Keratinocyte (primary cell): ENCODE measurements at regions not wholly inside any gene's neighbourhood (a gene's known extent, or its start where the extent isn't known, plus 50 kb on each side); places are given as distances from the start of the nearest gene placed in this dataset.

Experiments
- EZH2 ChIP-seq: IDR thresholded peaks from one replicate; pipeline ENCODE4 v1.6.1; 2012; ENCODE audit warnings: inconsistent platforms, mild to moderate bottlenecking, low read length, moderate library complexity
- TF ChIP-seq, protein P1 (sequence below), 3 experiments: IDR thresholded peaks in 1 of 3; conservative IDR thresholded peaks in 1 of 3; optimal IDR thresholded peaks in 1 of 3; 2 replicates in 2 of 3; 3 replicates in 1 of 3; pipeline versions ENCODE3 to v1.5.1; 2011; ENCODE audit warnings: low read length in 3 of 3, mild to moderate bottlenecking in 3 of 3, moderate library complexity in 2 of 3, control low read depth in 1 of 3, inconsistent platforms in 1 of 3; ENCODE audit not compliant: insufficient read depth in 2 of 3; ENCODE audit errors: extremely low read depth in 1 of 3

DNA sequence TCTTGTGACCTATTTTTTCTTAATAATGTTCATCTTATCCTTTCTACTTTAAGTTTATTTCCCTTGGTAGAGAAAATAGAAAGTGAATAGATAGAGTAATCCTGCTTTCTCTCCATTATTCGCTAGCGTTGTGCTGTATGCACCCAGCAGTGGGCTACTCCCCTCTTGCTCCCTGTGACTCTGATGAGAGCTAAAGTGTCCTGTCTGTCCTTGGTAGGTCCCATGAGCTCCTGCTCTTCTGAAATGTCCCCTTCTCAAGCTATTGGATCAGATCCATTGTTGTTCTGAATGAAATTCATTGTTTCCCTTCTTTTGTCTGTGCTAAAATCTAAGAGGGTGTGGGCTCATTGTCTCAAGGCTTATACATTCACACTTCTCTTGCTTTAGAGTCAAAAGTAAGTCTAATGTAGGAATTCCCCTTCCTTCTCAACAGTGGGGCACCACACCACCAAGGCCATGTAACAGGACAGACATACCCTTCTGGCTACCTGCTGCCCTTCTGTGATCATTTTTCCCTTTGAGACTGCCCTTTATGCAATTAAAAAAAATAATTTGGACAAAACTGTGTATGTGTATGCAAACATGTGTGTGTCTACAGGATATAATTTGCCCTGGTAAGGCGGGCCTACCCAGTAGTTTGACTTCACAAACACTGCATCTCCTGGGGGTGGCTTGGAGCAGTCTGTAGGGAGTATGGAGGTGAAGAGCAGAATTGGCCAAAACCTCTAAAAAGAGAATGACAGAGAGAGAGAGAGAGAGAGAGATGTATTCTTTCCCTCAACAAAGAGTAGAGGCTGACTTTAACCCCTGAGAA, 167.0 kb upstream of the MYLIP start:
- TF ChIP-seq, protein P1, sequence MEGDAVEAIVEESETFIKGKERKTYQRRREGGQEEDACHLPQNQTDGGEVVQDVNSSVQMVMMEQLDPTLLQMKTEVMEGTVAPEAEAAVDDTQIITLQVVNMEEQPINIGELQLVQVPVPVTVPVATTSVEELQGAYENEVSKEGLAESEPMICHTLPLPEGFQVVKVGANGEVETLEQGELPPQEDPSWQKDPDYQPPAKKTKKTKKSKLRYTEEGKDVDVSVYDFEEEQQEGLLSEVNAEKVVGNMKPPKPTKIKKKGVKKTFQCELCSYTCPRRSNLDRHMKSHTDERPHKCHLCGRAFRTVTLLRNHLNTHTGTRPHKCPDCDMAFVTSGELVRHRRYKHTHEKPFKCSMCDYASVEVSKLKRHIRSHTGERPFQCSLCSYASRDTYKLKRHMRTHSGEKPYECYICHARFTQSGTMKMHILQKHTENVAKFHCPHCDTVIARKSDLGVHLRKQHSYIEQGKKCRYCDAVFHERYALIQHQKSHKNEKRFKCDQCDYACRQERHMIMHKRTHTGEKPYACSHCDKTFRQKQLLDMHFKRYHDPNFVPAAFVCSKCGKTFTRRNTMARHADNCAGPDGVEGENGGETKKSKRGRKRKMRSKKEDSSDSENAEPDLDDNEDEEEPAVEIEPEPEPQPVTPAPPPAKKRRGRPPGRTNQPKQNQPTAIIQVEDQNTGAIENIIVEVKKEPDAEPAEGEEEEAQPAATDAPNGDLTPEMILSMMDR (optimal IDR thresholded peaks at IDR 0.05 in 1 of 3, IDR thresholded peaks at IDR 0.05 in 1 of 3, conservative IDR thresholded peaks at IDR 0.05 in 1 of 3; ENCODE audit: extremely low read depth in 1 of 3, insufficient read depth in 2 of 3, low read length in 3 of 3), result no peak
- no peak for TF ChIP-seq EZH2
